KG1 (cell line): ENCODE measurements at regions not wholly inside any gene's neighbourhood (a gene's known extent, or its start where the extent isn't known, plus 50 kb on each side); places are given as distances from the start of the nearest gene placed in this dataset.

Source experiments
- DNase-seq: peaks from one replicate; lab custom pipeline; 2025; lab: John Stamatoyannopoulos, UW

- no peak for DNase-seq
Measured at GRCh38 chr5:23579566-23579965, 72.2 kb downstream of the PRDM9 start.

- no peak for DNase-seq
Measured at GRCh38 chr5:23583081-23583480, 75.7 kb downstream of the PRDM9 start.

- no peak for DNase-seq
Measured at GRCh38 chr5:23588841-23589326, 81.5 kb downstream of the PRDM9 start.

GRCh38 chr5:23591250-23591649 is 83.8 kb downstream of the PRDM9 start:
- no peak for DNase-seq

GRCh38 chr5:23606927-23607326 is 99.5 kb downstream of the PRDM9 start:
- no peak for DNase-seq

- no peak for DNase-seq
Measured at GRCh38 chr5:23612701-23613100, 105.3 kb downstream of the PRDM9 start.

GRCh38 chr5:23613566-23613965 is 106.2 kb downstream of the PRDM9 start:
- no peak for DNase-seq

GRCh38 chr5:23614422-23614821 is 107.0 kb downstream of the PRDM9 start:
- no peak for DNase-seq

- DNase-seq, result no peak
Measured at GRCh38 chr5:23626961-23627360, 119.6 kb downstream of the PRDM9 start.

- no peak for DNase-seq
Measured at GRCh38 chr5:23627976-23628375, 120.6 kb downstream of the PRDM9 start.

GRCh38 chr5:23629396-23629795 is 122.0 kb downstream of the PRDM9 start:
- DNase-seq, result no peak

- no peak for DNase-seq
Measured at GRCh38 chr5:23631302-23632045, 124.1 kb downstream of the PRDM9 start.

- no peak for DNase-seq
Measured at GRCh38 chr5:23635938-23636337, 128.5 kb downstream of the PRDM9 start.

- DNase-seq, result no peak
Measured at GRCh38 chr5:23639326-23639725, 131.9 kb downstream of the PRDM9 start.

- no peak for DNase-seq
Measured at GRCh38 chr5:23648656-23649055, 141.2 kb downstream of the PRDM9 start.

- no peak for DNase-seq
Measured at GRCh38 chr5:23649594-23649993, 142.2 kb downstream of the PRDM9 start.

GRCh38 chr5:23655674-23656073 is 148.3 kb downstream of the PRDM9 start:
- no peak for DNase-seq

GRCh38 chr5:23675456-23675855 is 168.0 kb downstream of the PRDM9 start:
- no peak for DNase-seq

- DNase-seq, result no peak
Measured at GRCh38 chr5:23677996-23678395, 170.6 kb downstream of the PRDM9 start.

- no peak for DNase-seq
Measured at GRCh38 chr5:23684103-23684502, 176.7 kb downstream of the PRDM9 start.

- DNase-seq, result no peak
Measured at GRCh38 chr5:23703940-23704855, 196.8 kb downstream of the PRDM9 start.

- DNase-seq, result no peak
Measured at GRCh38 chr5:23717486-23717885, 210.1 kb downstream of the PRDM9 start.

- DNase-seq, result no peak
Measured at GRCh38 chr5:23718564-23718963, 211.2 kb downstream of the PRDM9 start.
